K562 (cell line): ENCODE measurements at regions not wholly inside any gene's neighbourhood (a gene's known extent, or its start where the extent isn't known, plus 50 kb on each side); places are given as distances from the start of the nearest gene placed in this dataset.

Source experiments
- NFRKB ChIP-seq: fragments of 450-650 bp; IDR thresholded peaks from 2 replicates; pipeline ENCODE4 v1.6.1; 2016; ENCODE audit warnings: low read depth
- SMARCA5 ChIP-seq: fragments of 450-650 bp; IDR thresholded peaks from 2 replicates; pipeline ENCODE4 v1.6.1; 2016

- TF ChIP-seq NFRKB, result no peak
- TF ChIP-seq SMARCA5, result no peak
Observed at GRCh38 chr1:208339911-208340310, 95.7 kb upstream of the PLXNA2 start.
